Heart left ventricle (tissue), 16 donors: ENCODE measurements at regions not wholly inside any gene's neighbourhood (a gene's known extent, or its start where the extent isn't known, plus 50 kb on each side); places are given as distances from the start of the nearest gene placed in this dataset.

Experiments used
- ATAC-seq, 4 donors: fragments of 200-7000 bp; cut with Tn5 transposase; one replicate each; pipeline ENCODE4 v1.9.1; 2020 to 2022; ENCODE audit warnings: moderate library complexity in 4 of 4, mild to moderate bottlenecking in 3 of 4, moderate number of reproducible peaks in 1 of 4
- DNase-seq, 5 donors: peaks; one replicate each; pipeline ENCODE4 v3.0.0-alpha.2; 2020
- H3K27ac ChIP-seq, 12 donors: fragments of 200-600 bp; sonication (generic) in 4 of 12; one replicate each; pipeline versions ENCODE4 v1.5.0 to v1.8.0; 2016 to 2022; ENCODE audit warnings: mild to moderate bottlenecking in 2 of 12
- H3K27me3 ChIP-seq, 9 donors: fragments of 200-600 bp; sonication (generic) in 2 of 9; one replicate each; pipeline versions ENCODE4 v1.5.1 to v1.8.0; 2016 to 2022; ENCODE audit warnings: mild to moderate bottlenecking in 3 of 9
- H3K36me3 ChIP-seq, 9 donors: fragments of 200-600 bp; sonication (generic) in 2 of 9; one replicate each; pipeline versions ENCODE4 v1.5.0 to v1.8.0; 2018 to 2022; ENCODE audit warnings: mild to moderate bottlenecking in 2 of 9
- H3K4me1 ChIP-seq, 12 donors: fragments of 200-600 bp; sonication (generic) in 4 of 12; one replicate each; pipeline versions ENCODE4 v1.5.0 to v1.8.0; 2016 to 2022; ENCODE audit warnings: mild to moderate bottlenecking in 3 of 12
- H3K4me3 ChIP-seq, 12 donors: fragments of 200-600 bp; sonication (generic) in 4 of 12; one replicate each; pipeline versions ENCODE4 v1.5.0 to v1.8.0; 2017 to 2022; ENCODE audit warnings: mild to moderate bottlenecking in 9 of 12, moderate library complexity in 4 of 12
- H3K9me3 ChIP-seq, 12 donors: fragments of 200-600 bp; sonication (generic) in 4 of 12; one replicate each; pipeline versions ENCODE4 v1.5.0 to v1.8.0; 2016 to 2022; ENCODE audit warnings: mild to moderate bottlenecking in 1 of 12
- CTCF ChIP-seq, 12 donors: fragments of 200-600 bp; sonication (generic) in 4 of 12; IDR thresholded peaks; one replicate each; pipeline versions ENCODE4 v1.5.0 to v1.8.0; 2018 to 2022; ENCODE audit warnings: antibody characterized with exemption in 12 of 12, mild to moderate bottlenecking in 5 of 12
- POLR2A ChIP-seq, 2 donors: fragments of 450-650 bp; IDR thresholded peaks; one replicate each; pipeline ENCODE4 v1.6.1; 2017; ENCODE audit warnings: antibody characterized with exemption in 2 of 2, mild to moderate bottlenecking in 2 of 2, moderate library complexity in 2 of 2
- WGBS, 4 donors: extraction: QIAGEN DNeasy Blood & Tissue Kit in 2 of 4; methylation state at CpG; one replicate each; pipeline versions ENCODE4 v1.1.5 to v1.1.7; 2013 to 2018; 5-methylcytosine and 5-hydroxymethylcytosine counted together
- intact Hi-C, 10 donors: fragments of 100-400 bp; cut with DNase I; formaldehyde crosslinking; loops; one replicate each; pipeline versions ENCODE4 v1.11.1 to v1.14.2; 2022
- donor health status: ischemic (EF 13 %, LVEDD 7.1; RV severe dilation, severe dysfunction).
- donor health status: healthy with polysubstance abuse.
- donor health status: DM: no; HTN: yes; CAD: no.
- donor health status: DM: no; HTN: no; CAD: no.
- donor health status: ischemic (EF 25% LVEDD 6.9; RV normal size, moderate dysfunction).
- donor health status: ischemic (EF 25% LVEDD 5.7; RV mildly dilated, moderate dysfunction).
- donor health status: healthy.
- donor health status: DM: yes; HTN: yes; CAD: no.
- donor health status: ischemic (EF 35%, LVEDD 5.7; RV mildly dilated, moderate dysfunction).
- donor health status: nonischemic (EF 11% LVEDD 7.7; RV severe dilation, severe dysfunction).
- donor health status: DM: yes; HTN: yes; CAD: no.
- donor health status: PGD.
- donor health status: ischemic (EF 29% LVEDD 5.4; RV normal size, mild dysfunction).
- donor health status: nonischemic (EF 23%, LVEDD 6.1; RV moderate dilation, normal function).

GRCh38 chr3:187951452-187952190, 202.3 kb upstream of the LPP start:
- Histone ChIP-seq H3K9me3 (no peaks in the 10 kb centered on the region), H3K27me3 (no peaks in the 10 kb centered on the region), H3K36me3 (no peaks in the 10 kb centered on the region), H3K27ac (peak overlapping the region in 4 of 12 donors; percentile 30 to 96 (median 66)), H3K4me3 (no peak overlapping the region), H3K4me1 (peaks cover 0 to 55% (median 29%) of the 10 kb centered on the region in 12 donors)
- WGBS, 4 donors = 15 to 28% (median 17%) methylated on average over 1 of the region's 1 CpG
- TF ChIP-seq POLR2A (IDR thresholded peaks at IDR 0.05) = no peak
- TF ChIP-seq CTCF (IDR thresholded peaks at IDR 0.05) = no peak
- no peak for DNase-seq
- intact Hi-C loops = no loop called here
- no peak for ATAC-seq

- Histone ChIP-seq H3K27me3 (no peaks in the 10 kb centered on the region), H3K36me3 (no peaks in the 10 kb centered on the region), H3K4me1 (peaks cover 0 to 62% (median 24%) of the 10 kb centered on the region in 12 donors), H3K27ac (no peak overlapping the region), H3K9me3 (no peaks in the 10 kb centered on the region), H3K4me3 (no peak overlapping the region)
- ATAC-seq (no peak), DNase-seq (no peak)
- TF ChIP-seq POLR2A (IDR thresholded peaks at IDR 0.05) = no peak
- intact Hi-C loops = no loop called here
- WGBS, 4 donors = 84 to 93% (median 91%) methylated on average over 4 of the region's 4 CpGs
These were observed 201.1 kb upstream of the LPP start for GRCh38 chr3:187952849-187953248.

DNA sequence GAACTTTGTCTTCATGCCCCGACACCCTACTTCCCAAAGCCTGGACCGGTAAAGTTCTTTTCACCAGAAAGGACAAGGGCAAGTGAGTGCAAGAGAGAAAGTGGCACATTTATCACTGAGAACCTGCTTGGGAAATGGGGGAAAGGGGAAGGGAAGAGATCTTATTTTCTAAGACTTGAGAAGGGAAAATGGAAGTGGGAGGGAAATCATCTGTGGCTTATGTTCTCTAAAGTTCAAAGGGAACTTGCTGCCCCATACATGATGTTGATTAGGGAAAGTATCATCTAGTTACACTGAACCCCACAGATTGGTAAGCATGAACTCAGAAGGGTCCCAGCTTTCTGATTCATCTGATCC, 199.5 kb upstream of the LPP start:
- Histone ChIP-seq H3K27me3 (no peaks in the 10 kb centered on the region), H3K36me3 (no peaks in the 10 kb centered on the region), H3K27ac (peak overlapping the region in 5 of 12 donors; percentile 10 to 28 (median 20)), H3K9me3 (no peaks in the 10 kb centered on the region), H3K4me1 (peaks cover 0 to 68% (median 19%) of the 10 kb centered on the region in 12 donors), H3K4me3 (no peak overlapping the region)
- TF ChIP-seq POLR2A (IDR thresholded peaks at IDR 0.05) = no peak
- no peak for TF ChIP-seq CTCF (IDR thresholded peaks at IDR 0.05)
- WGBS, 4 donors = 80 to 100% (median 96%) methylated on average over 2 of the region's 2 CpGs
- ATAC-seq (no peak), DNase-seq (no peak)
- intact Hi-C loops = no loop called here

- no peak overlapping the region for H3K4me3 ChIP-seq
- 58 to 72% (median 66%) methylated on average over 4 of the region's 4 CpGs for WGBS, 4 donors
- H3K27ac ChIP-seq = peak overlapping the region in 6 of 12 donors; percentile 3 to 28 (median 19)
- no peaks in the 10 kb centered on the region for H3K27me3 ChIP-seq
- H3K36me3 ChIP-seq = no peaks in the 10 kb centered on the region
- DNase-seq (no peak), ATAC-seq (peak in 3 of 4 donors; percentile 31 to 68 (median 59))
- H3K4me1 ChIP-seq = peaks cover 0 to 68% (median 18%) of the 10 kb centered on the region in 12 donors
- intact Hi-C loops = no loop called here
- no peaks in the 10 kb centered on the region for H3K9me3 ChIP-seq
- no peak for TF ChIP-seq POLR2A (IDR thresholded peaks at IDR 0.05)
- TF ChIP-seq CTCF (IDR thresholded peaks at IDR 0.05) = no peak
These were observed 198.9 kb upstream of the LPP start for GRCh38 chr3:187954873-187955586.
